Brain microvascular endothelial cell (primary cell): ENCODE measurements at regions not wholly inside any gene's neighbourhood (a gene's known extent, or its start where the extent isn't known, plus 50 kb on each side); places are given as distances from the start of the nearest gene placed in this dataset.

Experiments used
- DNase-seq: peaks from one replicate; pipeline ENCODE4 v3.0.0-alpha.2; 2020
- H3K27ac ChIP-seq: fragments of 250-450 bp; sonication (Bioruptor Pico); 2 replicates; pipeline ENCODE4 v1.5.1; 2020; ENCODE audit warnings: mild to moderate bottlenecking, moderate library complexity
- H3K27me3 ChIP-seq: fragments of 250-450 bp; sonication (Bioruptor Pico); replicated peaks from 2 replicates; pipeline ENCODE4 v1.5.1; 2020; ENCODE audit warnings: mild to moderate bottlenecking
- H3K36me3 ChIP-seq: fragments of 250-450 bp; sonication (Bioruptor Pico); replicated peaks from 2 replicates; pipeline ENCODE4 v1.5.1; 2020; ENCODE audit warnings: mild to moderate bottlenecking
- H3K4me3 ChIP-seq: 2 replicates; pipeline ENCODE4 v1.5.1; 2011; ENCODE audit warnings: low read depth, mild to moderate bottlenecking, control low read depth, low read length, moderate library complexity
- CTCF ChIP-seq: IDR thresholded peaks from 2 replicates; pipeline ENCODE4 v1.5.1; 2011; ENCODE audit warnings: low read depth, mild to moderate bottlenecking, moderate library complexity, low read length, control low read depth, inconsistent platforms; ENCODE audit errors: missing control alignments
- in situ Hi-C: cut with HindIII; loops from 2 replicates; pipeline ENCODE4 v1.10.0; 2017; ENCODE audit warnings: low sequenced_read_pairs, low pct_ligation_motif_present

GRCh38 chr1:117278531-117278930 lies 67.8 kb upstream of the VTCN1 start:
- in situ Hi-C loops, result loop anchor here (25.0 kb wide), 1 partner anchor 166 kb away; the partner anchor contains the start of gene TRIM45
- DNase-seq, result no peak
- H3K27me3 ChIP-seq, result no peaks in the 10 kb centered on the region
- no peak for TF ChIP-seq CTCF
- no peak overlapping the region for H3K4me3 ChIP-seq
- H3K36me3 ChIP-seq, result no peaks in the 10 kb centered on the region
- no peak overlapping the region for H3K27ac ChIP-seq

GRCh38 chr1:117275055-117275454 lies 64.3 kb upstream of the VTCN1 start:
- H3K27me3 ChIP-seq, result no peaks in the 10 kb centered on the region
- no peak overlapping the region for H3K4me3 ChIP-seq
- H3K27ac ChIP-seq, result no peak overlapping the region
- no peak for DNase-seq
- no peak for TF ChIP-seq CTCF
- no peaks in the 10 kb centered on the region for H3K36me3 ChIP-seq
- in situ Hi-C loops, result loop anchor here (25.0 kb wide), 1 partner anchor 163 kb away; the partner anchor contains the start of gene TRIM45

- TF ChIP-seq CTCF, result no peak
- in situ Hi-C loops, result no loop called here
- Histone ChIP-seq H3K36me3 (no peaks in the 10 kb centered on the region), H3K27ac (no peak overlapping the region), H3K4me3 (no peak overlapping the region), H3K27me3 (no peaks in the 10 kb centered on the region)
- DNase-seq, result no peak
These were observed 61.2 kb upstream of the VTCN1 start for GRCh38 chr1:117271959-117272358.

- DNase-seq, result no peak
- Histone ChIP-seq H3K27me3 (no peaks in the 10 kb centered on the region), H3K27ac (no peak overlapping the region), H3K36me3 (no peaks in the 10 kb centered on the region), H3K4me3 (no peak overlapping the region)
- no peak for TF ChIP-seq CTCF
- in situ Hi-C loops, result no loop called here
These were observed 60.4 kb upstream of the VTCN1 start for GRCh38 chr1:117271129-117271528.

GRCh38 chr1:117270679-117271078 lies 60.0 kb upstream of the VTCN1 start:
- Histone ChIP-seq H3K27ac (no peak overlapping the region), H3K4me3 (no peak overlapping the region), H3K27me3 (no peaks in the 10 kb centered on the region), H3K36me3 (no peaks in the 10 kb centered on the region)
- in situ Hi-C loops, result no loop called here
- DNase-seq, result no peak
- no peak for TF ChIP-seq CTCF
